Erythroblast (primary cell): ENCODE measurements at regions not wholly inside any gene's neighbourhood (a gene's known extent, or its start where the extent isn't known, plus 50 kb on each side); places are given as distances from the start of the nearest gene placed in this dataset.

ENCODE experiments used
- GATA1 ChIP-seq: IDR thresholded peaks from 2 replicates; pipeline ENCODE4 v1.6.1; 2011; ENCODE audit warnings: low read depth, mild to moderate bottlenecking, control low read depth, low read length, moderate library complexity
- POLR2A ChIP-seq: IDR thresholded peaks from 2 replicates; pipeline ENCODE4 v1.6.1; 2011; ENCODE audit warnings: mild to moderate bottlenecking, low read length

DNA sequence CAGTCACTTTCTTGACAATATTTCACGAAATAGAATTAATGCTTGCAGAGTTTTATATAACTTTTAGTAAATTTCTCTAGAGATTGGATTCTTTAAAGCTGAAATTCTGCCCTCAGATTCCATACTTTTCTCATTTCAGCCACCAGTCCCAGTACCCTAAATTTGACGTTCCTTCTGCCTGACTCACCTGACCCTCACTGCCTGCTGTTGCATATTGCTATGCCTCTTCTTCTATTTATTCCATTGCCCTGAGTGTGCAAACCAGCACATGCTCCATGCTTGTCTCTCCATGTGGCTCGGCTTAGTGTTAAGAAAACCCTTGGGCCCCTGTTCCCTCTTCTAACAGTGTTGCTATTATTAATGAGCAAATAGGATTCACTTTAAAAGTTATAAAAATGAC is 533.3 kb downstream of the LRFN5 start:
- no peak for TF ChIP-seq POLR2A
- no peak for TF ChIP-seq GATA1
